ENCODE measurements at regions not wholly inside any gene's neighbourhood (a gene's known extent, or its start where the extent isn't known, plus 50 kb on each side); places are given as distances from the start of the nearest gene placed in this dataset.

- DNase-seq (ENCODE audit: low read depth, low spot score) = no peak
- no peak overlapping the region for H2AFZ ChIP-seq (ENCODE audit: control insufficient read depth, low read depth, low read length)
- no peak overlapping the region for H3K4me3 ChIP-seq
- no peak for ATAC-seq
- FAIRE-seq = no peak
- ChIA-PET POLR2A (no interaction called here), SMC1A (ENCODE audit: uncharacterized antibody, unreplicated experiment) (no interaction called here), RAD21 (ENCODE audit: unreplicated experiment) (interaction anchor here (0.6 kb wide), 1 partner anchor 88 kb away, joined by 3 read pairs; no protein-coding TSS in a partner anchor), CTCF (interaction anchor here (0.6 kb wide), 1 partner anchor 478 kb away, joined by 3 read pairs; no protein-coding TSS in a partner anchor)
- no peaks in the 10 kb centered on the region for H4K20me1 ChIP-seq (ENCODE audit: control insufficient read depth, insufficient read depth)
- no peak overlapping the region for H3K4me2 ChIP-seq (ENCODE audit: control insufficient read depth, insufficient read depth)
- intact Hi-C loops (cut with micrococcal nuclease; ENCODE audit: unreplicated experiment) = loop anchor here (10.0 kb wide), 1 partner anchor 468 kb away; no protein-coding TSS in a partner anchor
- no TSS peak for BruUV-seq (replicated peaks)
- no peaks in the 10 kb centered on the region for H3K27me3 ChIP-seq (replicated peaks in 1 of 2; ENCODE audit: control insufficient read depth in 2 of 2, insufficient read depth in 2 of 2, low read length in 1 of 2)
- H3K36me3 ChIP-seq (ENCODE audit: control insufficient read depth in 2 of 2, insufficient read depth in 2 of 2, low read length in 1 of 2) = no peaks in the 10 kb centered on the region
- H3K9me3 ChIP-seq (replicated peaks; ENCODE audit: control insufficient read depth, insufficient read depth, low read length) = no peaks in the 10 kb centered on the region
- in situ Hi-C loops (cut with MboI) = no loop called here
- no peaks in the 10 kb centered on the region for H3K79me2 ChIP-seq (ENCODE audit: control insufficient read depth, insufficient read depth, low read length)
- no peak overlapping the region for H3K27ac ChIP-seq (ENCODE audit: control insufficient read depth, insufficient read depth)
- 30% methylated on average over 10 of the region's 10 CpGs for WGBS (ENCODE audit: insufficient coverage, insufficient replicate concordance, low lambda C conversion rate, missing lambda C conversion rate)
- H3K9ac ChIP-seq (ENCODE audit: control insufficient read depth, insufficient read depth, low read length) = no peak overlapping the region
- no peak for TF ChIP-seq RFX5 (IDR thresholded peaks at IDR 0.05; ENCODE audit: low read depth, low read length)
- TF ChIP-seq PBX3 (IDR thresholded peaks at IDR 0.05; ENCODE audit: insufficient replicate concordance, low read depth, low read length) = no peak
- TF ChIP-seq CBX5 (IDR thresholded peaks at IDR 0.05; ENCODE audit: low read depth) = no peak
- no peak for TF ChIP-seq SMAD1 (IDR thresholded peaks at IDR 0.05; ENCODE audit: low read depth, partially characterized antibody)
- TF ChIP-seq CTCF (IDR thresholded peaks at IDR 0.05 in 2 of 3, conservative IDR thresholded peaks at IDR 0.05 in 1 of 3; ENCODE audit: control insufficient read depth in 2 of 3, extremely low read depth in 1 of 3, insufficient read depth in 1 of 3, low read depth in 3 of 3, low read length in 3 of 3) = no peak
- no peak for TF ChIP-seq NFIC (IDR thresholded peaks at IDR 0.05; ENCODE audit: low read depth, low read length)
- no peak for TF ChIP-seq BACH1 (IDR thresholded peaks at IDR 0.05; ENCODE audit: borderline replicate concordance)
- H3K4me1 ChIP-seq (ENCODE audit: control insufficient read depth, insufficient read depth, low read length) = no peaks in the 10 kb centered on the region
Observed at GRCh38 chr20:11076434-11077105, 402.8 kb upstream of the JAG1 start.

Measured in GM12878 (cell line).